Upper lobe of left lung (tissue), 4 donors: ENCODE measurements at regions not wholly inside any gene's neighbourhood (a gene's known extent, or its start where the extent isn't known, plus 50 kb on each side); places are given as distances from the start of the nearest gene placed in this dataset.

Experiments
- POLR2A ChIP-seq, 4 donors: fragments of 450-650 bp; IDR thresholded peaks; one replicate each; pipeline ENCODE4 v1.5.1; 2016 to 2017; ENCODE audit warnings: antibody characterized with exemption in 4 of 4, mild to moderate bottlenecking in 2 of 4
- TF ChIP-seq, protein P1 (sequence below), 6 experiments: fragments of 450-650 bp in 4 of 6; fragments of 200-600 bp in 2 of 6; sonication (generic) in 2 of 6; IDR thresholded peaks; one replicate each; pipeline ENCODE4 v1.5.1; 2016 to 2019; ENCODE audit warnings: antibody characterized with exemption in 6 of 6

GRCh38 chr2:43164686-43165085 is 61.7 kb downstream of the ZFP36L2 start:
- no peak for TF ChIP-seq POLR2A (IDR thresholded peaks at IDR 0.05)
- TF ChIP-seq, protein P1, sequence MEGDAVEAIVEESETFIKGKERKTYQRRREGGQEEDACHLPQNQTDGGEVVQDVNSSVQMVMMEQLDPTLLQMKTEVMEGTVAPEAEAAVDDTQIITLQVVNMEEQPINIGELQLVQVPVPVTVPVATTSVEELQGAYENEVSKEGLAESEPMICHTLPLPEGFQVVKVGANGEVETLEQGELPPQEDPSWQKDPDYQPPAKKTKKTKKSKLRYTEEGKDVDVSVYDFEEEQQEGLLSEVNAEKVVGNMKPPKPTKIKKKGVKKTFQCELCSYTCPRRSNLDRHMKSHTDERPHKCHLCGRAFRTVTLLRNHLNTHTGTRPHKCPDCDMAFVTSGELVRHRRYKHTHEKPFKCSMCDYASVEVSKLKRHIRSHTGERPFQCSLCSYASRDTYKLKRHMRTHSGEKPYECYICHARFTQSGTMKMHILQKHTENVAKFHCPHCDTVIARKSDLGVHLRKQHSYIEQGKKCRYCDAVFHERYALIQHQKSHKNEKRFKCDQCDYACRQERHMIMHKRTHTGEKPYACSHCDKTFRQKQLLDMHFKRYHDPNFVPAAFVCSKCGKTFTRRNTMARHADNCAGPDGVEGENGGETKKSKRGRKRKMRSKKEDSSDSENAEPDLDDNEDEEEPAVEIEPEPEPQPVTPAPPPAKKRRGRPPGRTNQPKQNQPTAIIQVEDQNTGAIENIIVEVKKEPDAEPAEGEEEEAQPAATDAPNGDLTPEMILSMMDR (IDR thresholded peaks at IDR 0.05) = no peak
